SU-DHL-6 (cell line): ENCODE measurements at regions not wholly inside any gene's neighbourhood (a gene's known extent, or its start where the extent isn't known, plus 50 kb on each side); places are given as distances from the start of the nearest gene placed in this dataset.

Source experiments
- H2AFZ ChIP-seq: fragments of 200-600 bp; sonication (generic); 2 replicates; pipeline ENCODE4 v1.6.1; 2014; ENCODE audit warnings: low read depth, mild to moderate bottlenecking, moderate library complexity, mixed read lengths, antibody characterized with exemption, low read length; ENCODE audit not compliant: severe bottlenecking
- H3F3A ChIP-seq: fragments of 200-600 bp; shearing (Covaris generic); 2 replicates; pipeline ENCODE4 v1.6.0; 2016; ENCODE audit warnings: antibody characterized with exemption, mild to moderate bottlenecking; ENCODE audit not compliant: insufficient read depth
- H3K27ac ChIP-seq: fragments of 200-600 bp; sonication (generic); 2 replicates; pipeline ENCODE4 v1.5.1; 2016; ENCODE audit warnings: low read depth, mild to moderate bottlenecking, low read length, moderate library complexity, mixed read lengths
- H3K27me3 ChIP-seq: fragments of 200-600 bp; sonication (generic), shearing (Covaris generic); 2 replicates; pipeline ENCODE4 v1.6.0; 2014; ENCODE audit warnings: mild to moderate bottlenecking, low read length
- H3K36me3 ChIP-seq: fragments of 200-600 bp; sonication (generic); 2 replicates; pipeline ENCODE4 v1.6.1; 2014; ENCODE audit warnings: mild to moderate bottlenecking, low read length, mixed read lengths
- H3K4me2 ChIP-seq: fragments of 300-600, 200-600 bp; shearing (Covaris generic), sonication (generic); 2 replicates; pipeline ENCODE4 v1.6.0; 2014; ENCODE audit warnings: low read length, low read depth, mild to moderate bottlenecking; ENCODE audit not compliant: poor library complexity, severe bottlenecking
- H3K4me3 ChIP-seq: fragments of 200-600 bp; sonication (generic); 2 replicates; pipeline ENCODE4 v1.5.1; 2014; ENCODE audit warnings: antibody characterized with exemption, low read length, mild to moderate bottlenecking, mixed read lengths; ENCODE audit not compliant: insufficient read depth, poor library complexity, severe bottlenecking
- H3K79me2 ChIP-seq: fragments of 200-600 bp; sonication (generic); 2 replicates; pipeline ENCODE4 v1.6.1; 2014; ENCODE audit warnings: mild to moderate bottlenecking, low read length, moderate library complexity; ENCODE audit not compliant: insufficient read depth
- H3K9ac ChIP-seq: fragments of 200-600 bp; sonication (generic); 2 replicates; pipeline ENCODE4 v1.7.0; 2014; ENCODE audit warnings: mild to moderate bottlenecking, low read length
- H3K9me2 ChIP-seq: fragments of 200-600 bp; sonication (generic); replicated peaks from 2 replicates; pipeline ENCODE4 v1.6.1; 2014; ENCODE audit warnings: low read length; ENCODE audit not compliant: insufficient read depth
- H3K9me3 ChIP-seq: fragments of 200-600 bp; sonication (generic); 2 replicates; pipeline ENCODE4 v1.6.1; 2014; ENCODE audit warnings: low read length, mixed read lengths; ENCODE audit not compliant: insufficient read depth
- H4K20me1 ChIP-seq: fragments of 200-600 bp; sonication (generic); 2 replicates; pipeline ENCODE4 v1.6.1; 2014; ENCODE audit warnings: low read depth, mild to moderate bottlenecking, antibody characterized with exemption, low read length, moderate library complexity, mixed read lengths
- EZH2phosphoT487 ChIP-seq: fragments of 200-600 bp; sonication (generic), shearing (Covaris generic); conservative IDR thresholded peaks from 2 replicates; pipeline ENCODE4 v1.6.1; 2018; ENCODE audit warnings: mild to moderate bottlenecking, antibody characterized with exemption, low read length, moderate library complexity, mixed read lengths
- TF ChIP-seq, protein P1 (sequence below): fragments of 200-600 bp; sonication (generic); IDR thresholded peaks from one replicate; pipeline ENCODE4 v1.5.1; 2017; ENCODE audit warnings: antibody characterized with exemption, mild to moderate bottlenecking, low read length, moderate library complexity; ENCODE audit not compliant: insufficient read depth, poor library complexity, severe bottlenecking

DNA sequence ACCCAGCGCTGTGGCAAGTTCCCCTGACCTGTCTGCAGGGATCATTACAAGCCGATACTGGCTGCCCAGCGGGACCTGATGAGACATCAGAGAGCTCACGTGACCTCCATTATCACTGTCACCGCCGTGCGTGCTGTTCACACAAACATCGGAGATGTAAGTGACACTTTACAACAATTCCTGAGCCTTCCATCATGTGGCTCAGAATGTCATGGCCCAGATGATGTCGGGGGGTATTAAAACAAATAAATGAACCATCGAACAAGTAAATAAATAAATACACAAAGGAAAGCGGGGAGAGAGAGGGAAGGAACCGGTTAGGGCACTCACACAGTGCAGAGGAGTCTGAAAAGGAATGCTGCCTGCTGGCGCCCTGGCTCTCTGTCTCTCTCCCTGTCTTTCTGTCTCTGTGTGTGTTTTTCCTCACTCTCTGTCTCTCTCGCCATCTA is 195.1 kb downstream of the BMP7 start:
- no peak overlapping the region for H3K27ac ChIP-seq
- no peaks in the 10 kb centered on the region for H4K20me1 ChIP-seq
- H3K79me2 ChIP-seq, result no peaks in the 10 kb centered on the region
- no peaks in the 10 kb centered on the region for H3K27me3 ChIP-seq
- no peaks in the 10 kb centered on the region for H3K9me2 ChIP-seq
- H3F3A ChIP-seq, result no peaks in the 10 kb centered on the region
- no peak overlapping the region for H3K9ac ChIP-seq
- H3K4me3 ChIP-seq, result no peak overlapping the region
- H3K4me2 ChIP-seq, result no peak overlapping the region
- TF ChIP-seq, protein P1, sequence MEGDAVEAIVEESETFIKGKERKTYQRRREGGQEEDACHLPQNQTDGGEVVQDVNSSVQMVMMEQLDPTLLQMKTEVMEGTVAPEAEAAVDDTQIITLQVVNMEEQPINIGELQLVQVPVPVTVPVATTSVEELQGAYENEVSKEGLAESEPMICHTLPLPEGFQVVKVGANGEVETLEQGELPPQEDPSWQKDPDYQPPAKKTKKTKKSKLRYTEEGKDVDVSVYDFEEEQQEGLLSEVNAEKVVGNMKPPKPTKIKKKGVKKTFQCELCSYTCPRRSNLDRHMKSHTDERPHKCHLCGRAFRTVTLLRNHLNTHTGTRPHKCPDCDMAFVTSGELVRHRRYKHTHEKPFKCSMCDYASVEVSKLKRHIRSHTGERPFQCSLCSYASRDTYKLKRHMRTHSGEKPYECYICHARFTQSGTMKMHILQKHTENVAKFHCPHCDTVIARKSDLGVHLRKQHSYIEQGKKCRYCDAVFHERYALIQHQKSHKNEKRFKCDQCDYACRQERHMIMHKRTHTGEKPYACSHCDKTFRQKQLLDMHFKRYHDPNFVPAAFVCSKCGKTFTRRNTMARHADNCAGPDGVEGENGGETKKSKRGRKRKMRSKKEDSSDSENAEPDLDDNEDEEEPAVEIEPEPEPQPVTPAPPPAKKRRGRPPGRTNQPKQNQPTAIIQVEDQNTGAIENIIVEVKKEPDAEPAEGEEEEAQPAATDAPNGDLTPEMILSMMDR, result no peak
- no peak; the same call in 1 of the 2 replicates for TF ChIP-seq EZH2phosphoT487
- H2AFZ ChIP-seq, result no peak overlapping the region
- no peaks in the 10 kb centered on the region for H3K9me3 ChIP-seq
- H3K36me3 ChIP-seq, result no peaks in the 10 kb centered on the region

GRCh38 chr20:57071954-57072583 is 194.4 kb downstream of the BMP7 start:
- TF ChIP-seq, protein P1, result no peak
- TF ChIP-seq EZH2phosphoT487, result no peak
- Histone ChIP-seq H3K9ac (no peak overlapping the region), H3K36me3 (no peaks in the 10 kb centered on the region), H3K9me2 (no peaks in the 10 kb centered on the region), H4K20me1 (no peaks in the 10 kb centered on the region), H3K4me2 (no peak overlapping the region), H3K79me2 (no peaks in the 10 kb centered on the region), H3K4me3 (no peak overlapping the region), H3K9me3 (no peaks in the 10 kb centered on the region), H3F3A (no peaks in the 10 kb centered on the region), H3K27me3 (no peaks in the 10 kb centered on the region), H3K27ac (no peak overlapping the region), H2AFZ (no peak overlapping the region)

DNA sequence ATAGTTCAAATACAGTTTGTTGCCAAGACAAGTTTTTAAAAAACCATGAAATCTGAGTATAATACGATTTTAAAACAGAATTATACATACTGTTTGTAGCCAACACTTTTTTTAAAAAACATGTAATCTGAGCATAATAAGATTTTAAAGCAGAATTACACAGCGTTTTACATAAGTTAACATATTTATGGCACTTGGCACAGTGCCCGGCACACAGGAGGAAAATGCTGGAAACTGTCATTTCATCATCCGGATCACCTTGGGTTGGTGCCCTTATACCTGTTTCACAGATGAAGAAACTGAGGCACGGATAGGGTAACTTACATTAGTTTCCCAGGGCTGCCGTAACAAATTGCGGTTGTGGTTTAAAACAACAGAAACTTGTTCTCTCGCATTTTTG is 193.0 kb downstream of the BMP7 start:
- no peak overlapping the region for H2AFZ ChIP-seq
- H3K27me3 ChIP-seq, result no peaks in the 10 kb centered on the region
- no peaks in the 10 kb centered on the region for H3K36me3 ChIP-seq
- no peak overlapping the region for H3K4me3 ChIP-seq
- no peaks in the 10 kb centered on the region for H3K9me3 ChIP-seq
- H3F3A ChIP-seq, result no peaks in the 10 kb centered on the region
- no peaks in the 10 kb centered on the region for H4K20me1 ChIP-seq
- no peaks in the 10 kb centered on the region for H3K9me2 ChIP-seq
- H3K79me2 ChIP-seq, result no peaks in the 10 kb centered on the region
- no peak overlapping the region for H3K27ac ChIP-seq
- TF ChIP-seq, protein P1, result no peak
- no peak overlapping the region for H3K9ac ChIP-seq
- no peak overlapping the region for H3K4me2 ChIP-seq
